Endothelial cell of umbilical vein (primary cell): ENCODE measurements at regions not wholly inside any gene's neighbourhood (a gene's known extent, or its start where the extent isn't known, plus 50 kb on each side); places are given as distances from the start of the nearest gene placed in this dataset.

Experiments
- BruUV-seq: library from RNA; stranded (reverse); fragments of 400-500 nt; replicated peaks from 2 replicates; lab custom pipeline; 2021; lab: Mats Ljungman, UMichigan
- CTCF ChIA-PET: fragments of 300-600, 350-600 bp; sonication (Branson Sonifier 250); formaldehyde crosslinking; loops from one replicate; lab custom pipeline; 2021; ENCODE audit warnings: antibody characterized with exemption, inconsistent platforms; lab: Charles Lee
- POLR2A ChIA-PET: fragments of 300-600, 350-600 bp; sonication (Branson Sonifier 250); formaldehyde crosslinking; loops from one replicate; lab custom pipeline; 2021; ENCODE audit warnings: antibody characterized with exemption, inconsistent platforms; lab: Charles Lee
- DNase-seq: peaks from one replicate; pipeline ENCODE4 v3.0.0-alpha.2; 2011; ENCODE audit warnings: low read depth, low spot score
- FAIRE-seq: peaks from 2 replicates; lab custom pipeline; 2011; peaks lifted over from hg19 to GRCh38; lab: Jason Lieb, UNC
- H2AFZ ChIP-seq: 2 replicates; pipeline ENCODE4 v1.6.0; 2012; ENCODE audit warnings: low read depth, low read length, control low read depth, inconsistent platforms
- H3K27ac ChIP-seq: 2 replicates; pipeline ENCODE4 v1.5.1; 2011; ENCODE audit warnings: low read depth, mild to moderate bottlenecking, control low read depth, low read length, moderate library complexity; ENCODE audit not compliant: insufficient read depth
- H3K27me3 ChIP-seq, 2 experiments: 2 replicates each; pipeline versions ENCODE4 v1.6.0 to v1.6.1; 2011; ENCODE audit warnings: low read length in 2 of 2, mixed read lengths in 1 of 2; ENCODE audit not compliant: control insufficient read depth in 2 of 2, insufficient read depth in 2 of 2
- H3K36me3 ChIP-seq, 2 experiments: 2 replicates in 1 of 2; 3 replicates in 1 of 2; pipeline ENCODE4 v1.5.1; 2011; ENCODE audit warnings: low read length in 2 of 2, mild to moderate bottlenecking in 1 of 2, moderate library complexity in 1 of 2; ENCODE audit not compliant: control insufficient read depth in 2 of 2, insufficient read depth in 2 of 2; ENCODE audit errors: extremely low read depth in 1 of 2
- H3K4me1 ChIP-seq: 3 replicates; pipeline ENCODE4 v1.5.1; 2011; ENCODE audit warnings: mild to moderate bottlenecking, low read length; ENCODE audit not compliant: control insufficient read depth, insufficient read depth; ENCODE audit errors: extremely low read depth
- H3K4me2 ChIP-seq: 2 replicates; pipeline ENCODE4 v1.6.1; 2011; ENCODE audit warnings: low read length, control low read depth, mixed read lengths; ENCODE audit not compliant: insufficient read depth
- H3K4me3 ChIP-seq, 3 experiments: fragments of 200-600 bp in 1 of 3; sonication (generic), shearing (Covaris generic) in 1 of 3; replicated peaks in 1 of 3; 2 replicates each; pipeline ENCODE4 v1.5.1; 2011 to 2016; ENCODE audit warnings: control low read depth in 3 of 3, low read length in 3 of 3, mild to moderate bottlenecking in 2 of 3, inconsistent platforms in 1 of 3, low read depth in 1 of 3, moderate library complexity in 1 of 3; ENCODE audit not compliant: insufficient read depth in 1 of 3
- H3K79me2 ChIP-seq: 2 replicates; pipeline ENCODE4 v1.6.0; 2012; ENCODE audit warnings: low read length, inconsistent platforms; ENCODE audit not compliant: control insufficient read depth, insufficient read depth
- H3K9ac ChIP-seq: replicated peaks from 2 replicates; pipeline ENCODE3; 2011; ENCODE audit warnings: low read length, control low read depth; ENCODE audit not compliant: insufficient read depth; ENCODE audit errors: extremely low read depth
- H3K9me1 ChIP-seq: replicated peaks from 3 replicates; pipeline ENCODE4 v1.6.0; 2011; ENCODE audit warnings: mild to moderate bottlenecking, low read length; ENCODE audit not compliant: control insufficient read depth, insufficient read depth; ENCODE audit errors: extremely low read depth
- H3K9me3 ChIP-seq: replicated peaks from 2 replicates; pipeline ENCODE4 v1.5.1; 2012; ENCODE audit warnings: low read length, inconsistent platforms; ENCODE audit not compliant: control insufficient read depth, insufficient read depth
- H4K20me1 ChIP-seq: replicated peaks from 2 replicates; pipeline ENCODE3; 2011; ENCODE audit warnings: mild to moderate bottlenecking, low read length; ENCODE audit not compliant: control insufficient read depth, insufficient read depth; ENCODE audit errors: extremely low read depth
- EZH2 ChIP-seq: IDR thresholded peaks from 2 replicates; pipeline ENCODE4 v1.6.1; 2012; ENCODE audit warnings: borderline replicate concordance, low read depth, mild to moderate bottlenecking, moderate library complexity, low read length, inconsistent platforms; ENCODE audit not compliant: severe bottlenecking
- FOS ChIP-seq: IDR thresholded peaks from 2 replicates; pipeline ENCODE4 v1.6.1; 2011; ENCODE audit warnings: mild to moderate bottlenecking, low read length, moderate library complexity, borderline replicate concordance; ENCODE audit not compliant: insufficient read depth
- GATA2 ChIP-seq: IDR thresholded peaks from 2 replicates; pipeline ENCODE4 v1.7.0; 2011; ENCODE audit warnings: low read depth, mild to moderate bottlenecking, moderate library complexity, mixed read lengths, low read length; ENCODE audit not compliant: insufficient read length, insufficient read depth
- JUN ChIP-seq: IDR thresholded peaks from 2 replicates; pipeline ENCODE4 v1.6.1; 2011; ENCODE audit warnings: borderline replicate concordance, low read depth; ENCODE audit not compliant: insufficient read length, insufficient read depth
- MYC ChIP-seq: IDR thresholded peaks from one replicate; pipeline ENCODE4 v1.6.1; 2011; ENCODE audit warnings: mild to moderate bottlenecking, low read depth, low read length
- POLR2A ChIP-seq: IDR thresholded peaks from 2 replicates; pipeline ENCODE4 v1.6.1; 2012; ENCODE audit warnings: low read depth, mild to moderate bottlenecking, control low read depth, low read length
- POLR2AphosphoS5 ChIP-seq: IDR thresholded peaks from 2 replicates; pipeline ENCODE4 v1.6.1; 2012; ENCODE audit warnings: low read depth, mild to moderate bottlenecking, control low read depth, low read length, moderate library complexity; ENCODE audit not compliant: insufficient read depth
- dilution Hi-C: fragments of 300-500 bp; cut with MboI; formaldehyde crosslinking; loops from one replicate; pipeline ENCODE4 v1.15.0; 2019; ENCODE audit warnings: low sequenced_read_pairs; ENCODE audit not compliant: extremely low pct_ligation_motif_present
- intact Hi-C: fragments of 100-400 bp; cut with micrococcal nuclease; formaldehyde crosslinking; loops from one replicate; pipeline ENCODE4 v1.10.0; 2022
- TF ChIP-seq, protein P1 (sequence below): IDR thresholded peaks from 2 replicates; pipeline ENCODE4 v1.6.1; 2011; ENCODE audit not compliant: insufficient read depth, insufficient read length
- TF ChIP-seq, protein P2 (sequence below), 2 donors: IDR thresholded peaks; 1 replicate in 1 of 2; 2 replicates in 1 of 2; pipeline ENCODE4 v1.5.1; 2011; ENCODE audit warnings: low read length in 2 of 2, mild to moderate bottlenecking in 2 of 2, moderate library complexity in 2 of 2, control low read depth in 1 of 2, inconsistent platforms in 1 of 2, low read depth in 1 of 2; ENCODE audit not compliant: insufficient read depth in 1 of 2; ENCODE audit errors: extremely low read depth in 1 of 2

DNA sequence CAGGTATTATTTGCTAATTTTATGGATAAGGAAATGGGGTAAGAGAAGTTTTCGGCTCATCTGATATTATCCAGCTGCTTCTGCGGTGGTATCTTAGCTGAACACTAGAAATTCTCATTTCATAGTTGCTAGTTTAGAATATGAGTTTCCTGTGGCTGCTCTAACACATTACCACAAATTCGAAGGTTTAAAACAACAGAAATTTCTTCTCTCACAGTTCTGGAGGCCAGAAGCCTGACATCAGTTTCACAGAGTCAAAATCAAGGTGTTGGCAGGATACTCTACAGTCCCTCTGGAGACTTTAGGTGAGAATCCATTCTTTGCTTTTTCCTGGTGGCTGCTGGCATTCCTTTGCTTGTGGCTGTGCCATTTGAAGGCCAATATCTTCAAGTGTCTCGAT, 205.9 kb downstream of the PTEN start:
- ChIA-PET POLR2A (no interaction called here), CTCF (interaction anchor here (1.0 to 1.1 kb wide), 2 partner anchors 11 to 320 kb away, joined by 3 read pairs; no protein-coding TSS in a partner anchor)
- no peak for FAIRE-seq

More for the DNA sequence above, 205.9 kb downstream of the PTEN start:
- no peak overlapping the region for H2AFZ ChIP-seq
- intact Hi-C loops (no loop called here), dilution Hi-C loops (no loop called here)
- H3K79me2 ChIP-seq = no peaks in the 10 kb centered on the region
- H3K27ac ChIP-seq = no peak overlapping the region
- H4K20me1 ChIP-seq = no peaks in the 10 kb centered on the region
- no peak for TF ChIP-seq JUN
- no peak for TF ChIP-seq EZH2
- TF ChIP-seq GATA2 = no peak
- TF ChIP-seq, protein P1, sequence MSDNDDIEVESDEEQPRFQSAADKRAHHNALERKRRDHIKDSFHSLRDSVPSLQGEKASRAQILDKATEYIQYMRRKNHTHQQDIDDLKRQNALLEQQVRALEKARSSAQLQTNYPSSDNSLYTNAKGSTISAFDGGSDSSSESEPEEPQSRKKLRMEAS = no peak
- TF ChIP-seq, protein P2, sequence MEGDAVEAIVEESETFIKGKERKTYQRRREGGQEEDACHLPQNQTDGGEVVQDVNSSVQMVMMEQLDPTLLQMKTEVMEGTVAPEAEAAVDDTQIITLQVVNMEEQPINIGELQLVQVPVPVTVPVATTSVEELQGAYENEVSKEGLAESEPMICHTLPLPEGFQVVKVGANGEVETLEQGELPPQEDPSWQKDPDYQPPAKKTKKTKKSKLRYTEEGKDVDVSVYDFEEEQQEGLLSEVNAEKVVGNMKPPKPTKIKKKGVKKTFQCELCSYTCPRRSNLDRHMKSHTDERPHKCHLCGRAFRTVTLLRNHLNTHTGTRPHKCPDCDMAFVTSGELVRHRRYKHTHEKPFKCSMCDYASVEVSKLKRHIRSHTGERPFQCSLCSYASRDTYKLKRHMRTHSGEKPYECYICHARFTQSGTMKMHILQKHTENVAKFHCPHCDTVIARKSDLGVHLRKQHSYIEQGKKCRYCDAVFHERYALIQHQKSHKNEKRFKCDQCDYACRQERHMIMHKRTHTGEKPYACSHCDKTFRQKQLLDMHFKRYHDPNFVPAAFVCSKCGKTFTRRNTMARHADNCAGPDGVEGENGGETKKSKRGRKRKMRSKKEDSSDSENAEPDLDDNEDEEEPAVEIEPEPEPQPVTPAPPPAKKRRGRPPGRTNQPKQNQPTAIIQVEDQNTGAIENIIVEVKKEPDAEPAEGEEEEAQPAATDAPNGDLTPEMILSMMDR (IDR thresholded peaks at IDR 0.05; ENCODE audit: extremely low read depth in 1 of 2, insufficient read depth in 1 of 2, low read depth in 1 of 2, low read length in 2 of 2) = no peak
- TF ChIP-seq MYC = no peak
- TF ChIP-seq FOS = no peak
- no peak for TF ChIP-seq POLR2A
- TF ChIP-seq POLR2AphosphoS5 = no peak
- H3K4me1 ChIP-seq = no peaks in the 10 kb centered on the region
- H3K36me3 ChIP-seq = no peaks in the 10 kb centered on the region
- no peak overlapping the region for H3K9ac ChIP-seq
- H3K9me1 ChIP-seq = no peaks in the 10 kb centered on the region
- no peaks in the 10 kb centered on the region for H3K27me3 ChIP-seq
- H3K9me3 ChIP-seq = no peaks in the 10 kb centered on the region
- H3K4me2 ChIP-seq = no peak overlapping the region
- BruUV-seq = no TSS peak
- no peak for DNase-seq
- no peak overlapping the region for H3K4me3 ChIP-seq
